ENCODE measurements at regions not wholly inside any gene's neighbourhood (a gene's known extent, or its start where the extent isn't known, plus 50 kb on each side); places are given as distances from the start of the nearest gene placed in this dataset.

DNA sequence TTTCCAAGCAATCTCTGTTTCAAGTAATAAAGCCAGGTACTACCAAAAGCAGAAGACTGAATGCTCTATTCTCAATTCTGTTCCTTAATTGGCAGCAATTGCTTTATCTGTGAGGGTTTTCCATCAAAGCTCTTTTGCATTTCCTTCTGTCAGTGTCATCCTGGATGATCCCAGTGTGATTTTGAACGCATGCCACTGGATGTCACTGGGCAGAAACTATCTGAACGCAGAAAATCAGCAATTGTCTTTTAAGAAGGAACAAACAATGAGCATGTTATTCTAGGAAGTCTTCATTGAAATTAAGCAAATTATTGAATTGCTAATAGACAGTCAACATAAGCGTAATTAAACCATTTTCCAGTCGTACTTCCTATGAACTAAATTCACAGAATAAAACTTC lies 259.0 kb upstream of the REG3G start:
- TF ChIP-seq EZH2phosphoT487 (IDR thresholded peaks at IDR 0.05; ENCODE audit: borderline replicate concordance), result no peak
- TF ChIP-seq CTCF (conservative IDR thresholded peaks at IDR 0.05; ENCODE audit: low read length), result no peak
- H2AFZ ChIP-seq (ENCODE audit: low read length), result no peak overlapping the region
- no peaks in the 10 kb centered on the region for H3K4me1 ChIP-seq (ENCODE audit: insufficient read depth, low read length, poor library complexity, severe bottlenecking)
- H4K20me1 ChIP-seq (ENCODE audit: insufficient read depth, low read length, poor library complexity, severe bottlenecking), result no peaks in the 10 kb centered on the region
- no peak overlapping the region for H3K4me2 ChIP-seq (ENCODE audit: low read depth, low read length, poor library complexity, severe bottlenecking)
- H3K27me3 ChIP-seq (ENCODE audit: insufficient read depth, low read length, poor library complexity, severe bottlenecking), result no peaks in the 10 kb centered on the region
- no peak overlapping the region for H3K9ac ChIP-seq (ENCODE audit: low read depth, low read length, poor library complexity, severe bottlenecking)
- H3K9me3 ChIP-seq (ENCODE audit: insufficient read depth, low read depth, low read length), result no peaks in the 10 kb centered on the region
- no peaks in the 10 kb centered on the region for H3K9me2 ChIP-seq (replicated peaks; ENCODE audit: low read depth, low read length)
- H3K4me3 ChIP-seq (ENCODE audit: low read length, poor library complexity, severe bottlenecking), result no peak overlapping the region
- H3K36me3 ChIP-seq (ENCODE audit: insufficient read depth, low read length), result no peaks in the 10 kb centered on the region
- no peaks in the 10 kb centered on the region for H3F3A ChIP-seq (ENCODE audit: low read depth)
- H3K79me2 ChIP-seq (ENCODE audit: insufficient read depth, low read length), result no peaks in the 10 kb centered on the region

DNA sequence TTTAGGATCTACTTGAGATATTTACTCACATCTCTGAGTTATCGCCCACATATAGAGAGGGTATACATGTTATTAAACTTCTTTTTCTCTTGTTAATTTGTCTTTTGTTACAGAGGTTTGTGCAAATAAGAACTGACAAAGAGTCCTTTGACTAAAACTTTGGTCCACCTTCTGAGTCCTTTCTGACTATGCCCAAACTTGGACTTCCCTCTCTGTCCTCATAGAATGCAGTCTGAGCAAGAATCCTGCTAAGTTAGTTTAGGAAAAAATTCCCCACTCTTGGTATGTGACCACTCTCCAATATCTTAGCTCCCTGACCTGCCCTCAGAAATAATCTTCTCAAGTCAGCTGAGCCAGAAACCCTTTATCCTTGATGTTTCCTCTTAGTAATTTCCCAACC lies 257.5 kb upstream of the REG3G start:
- Histone ChIP-seq H3K9me3 (ENCODE audit: insufficient read depth, low read depth, low read length) (no peaks in the 10 kb centered on the region), H3K4me3 (ENCODE audit: low read length, poor library complexity, severe bottlenecking) (no peak overlapping the region), H2AFZ (ENCODE audit: low read length) (no peak overlapping the region), H3F3A (ENCODE audit: low read depth) (no peaks in the 10 kb centered on the region), H3K4me2 (ENCODE audit: low read depth, low read length, poor library complexity, severe bottlenecking) (no peak overlapping the region), H3K9me2 (replicated peaks; ENCODE audit: low read depth, low read length) (no peaks in the 10 kb centered on the region), H3K79me2 (ENCODE audit: insufficient read depth, low read length) (no peaks in the 10 kb centered on the region), H3K36me3 (ENCODE audit: insufficient read depth, low read length) (no peaks in the 10 kb centered on the region), H3K4me1 (ENCODE audit: insufficient read depth, low read length, poor library complexity, severe bottlenecking) (no peaks in the 10 kb centered on the region), H4K20me1 (ENCODE audit: insufficient read depth, low read length, poor library complexity, severe bottlenecking) (no peaks in the 10 kb centered on the region), H3K9ac (ENCODE audit: low read depth, low read length, poor library complexity, severe bottlenecking) (no peak overlapping the region), H3K27me3 (ENCODE audit: insufficient read depth, low read length, poor library complexity, severe bottlenecking) (no peaks in the 10 kb centered on the region)
- TF ChIP-seq EZH2phosphoT487 (IDR thresholded peaks at IDR 0.05; ENCODE audit: borderline replicate concordance) (no peak), CTCF (conservative IDR thresholded peaks at IDR 0.05; ENCODE audit: low read length) (no peak)

DNA sequence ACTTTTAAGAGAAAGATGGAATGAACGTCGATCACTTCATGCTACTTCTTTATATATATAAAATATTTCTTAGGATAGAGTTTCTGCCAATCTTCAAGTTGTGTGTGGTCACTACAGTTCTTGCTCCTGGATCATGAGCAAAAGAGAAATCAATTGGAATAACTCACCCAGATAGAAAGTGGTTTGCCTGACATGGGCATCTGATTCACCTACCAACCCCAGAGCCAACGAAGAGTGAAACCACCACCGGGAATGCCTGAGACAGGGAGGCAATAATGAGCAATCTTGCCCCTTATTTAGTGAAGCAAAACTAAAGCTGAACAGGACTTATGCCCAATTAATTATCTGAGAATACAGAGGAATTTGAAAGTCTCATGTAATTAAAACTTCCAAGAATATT lies 250.2 kb upstream of the REG3G start:
- no peaks in the 10 kb centered on the region for H4K20me1 ChIP-seq (ENCODE audit: insufficient read depth, low read length, poor library complexity, severe bottlenecking)

More for the DNA sequence above, 250.2 kb upstream of the REG3G start:
- no peak overlapping the region for H2AFZ ChIP-seq (ENCODE audit: low read length)
- no peak for TF ChIP-seq CTCF (conservative IDR thresholded peaks at IDR 0.05; ENCODE audit: low read length)
- TF ChIP-seq EZH2phosphoT487 (IDR thresholded peaks at IDR 0.05; ENCODE audit: borderline replicate concordance), result no peak
- H3K4me3 ChIP-seq (ENCODE audit: low read length, poor library complexity, severe bottlenecking), result no peak overlapping the region
- H3K9me3 ChIP-seq (ENCODE audit: insufficient read depth, low read depth, low read length), result no peaks in the 10 kb centered on the region
- H3K4me1 ChIP-seq (ENCODE audit: insufficient read depth, low read length, poor library complexity, severe bottlenecking), result no peaks in the 10 kb centered on the region
- no peaks in the 10 kb centered on the region for H3K36me3 ChIP-seq (ENCODE audit: insufficient read depth, low read length)
- H3K27me3 ChIP-seq (ENCODE audit: insufficient read depth, low read length, poor library complexity, severe bottlenecking), result no peaks in the 10 kb centered on the region
- H3F3A ChIP-seq (ENCODE audit: low read depth), result no peaks in the 10 kb centered on the region
- H3K4me2 ChIP-seq (ENCODE audit: low read depth, low read length, poor library complexity, severe bottlenecking), result no peak overlapping the region
- no peaks in the 10 kb centered on the region for H3K9me2 ChIP-seq (replicated peaks; ENCODE audit: low read depth, low read length)
- H3K9ac ChIP-seq (ENCODE audit: low read depth, low read length, poor library complexity, severe bottlenecking), result no peak overlapping the region
- H3K79me2 ChIP-seq (ENCODE audit: insufficient read depth, low read length), result no peaks in the 10 kb centered on the region

Data from Loucy (cell line).